B cell (primary cell): ENCODE measurements at regions not wholly inside any gene's neighbourhood (a gene's known extent, or its start where the extent isn't known, plus 50 kb on each side); places are given as distances from the start of the nearest gene placed in this dataset.

Experiments used
- EZH2 ChIP-seq: IDR thresholded peaks from 2 replicates; pipeline ENCODE4 v1.6.1; 2012; ENCODE audit warnings: borderline replicate concordance, low read depth, mild to moderate bottlenecking, moderate library complexity, low read length; ENCODE audit not compliant: insufficient read depth, poor library complexity, severe bottlenecking
- TF ChIP-seq, protein P1 (sequence below): fragments of 200-600 bp; IDR thresholded peaks from one replicate; pipeline ENCODE4 v1.8.0; 2022; ENCODE audit warnings: antibody characterized with exemption, mild to moderate bottlenecking

GRCh38 chr10:8766899-8767298, 712.4 kb downstream of the GATA3 start:
- TF ChIP-seq, protein P1, sequence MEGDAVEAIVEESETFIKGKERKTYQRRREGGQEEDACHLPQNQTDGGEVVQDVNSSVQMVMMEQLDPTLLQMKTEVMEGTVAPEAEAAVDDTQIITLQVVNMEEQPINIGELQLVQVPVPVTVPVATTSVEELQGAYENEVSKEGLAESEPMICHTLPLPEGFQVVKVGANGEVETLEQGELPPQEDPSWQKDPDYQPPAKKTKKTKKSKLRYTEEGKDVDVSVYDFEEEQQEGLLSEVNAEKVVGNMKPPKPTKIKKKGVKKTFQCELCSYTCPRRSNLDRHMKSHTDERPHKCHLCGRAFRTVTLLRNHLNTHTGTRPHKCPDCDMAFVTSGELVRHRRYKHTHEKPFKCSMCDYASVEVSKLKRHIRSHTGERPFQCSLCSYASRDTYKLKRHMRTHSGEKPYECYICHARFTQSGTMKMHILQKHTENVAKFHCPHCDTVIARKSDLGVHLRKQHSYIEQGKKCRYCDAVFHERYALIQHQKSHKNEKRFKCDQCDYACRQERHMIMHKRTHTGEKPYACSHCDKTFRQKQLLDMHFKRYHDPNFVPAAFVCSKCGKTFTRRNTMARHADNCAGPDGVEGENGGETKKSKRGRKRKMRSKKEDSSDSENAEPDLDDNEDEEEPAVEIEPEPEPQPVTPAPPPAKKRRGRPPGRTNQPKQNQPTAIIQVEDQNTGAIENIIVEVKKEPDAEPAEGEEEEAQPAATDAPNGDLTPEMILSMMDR: no peak
- TF ChIP-seq EZH2: no peak
